Activated CD4-positive, alpha-beta T cell treated with anti-CD3 and anti-CD28 coated beads, Interleukin-2, amount 50 U/mL, for 16 hours (primary cell): ENCODE measurements at regions not wholly inside any gene's neighbourhood (a gene's known extent, or its start where the extent isn't known, plus 50 kb on each side); places are given as distances from the start of the nearest gene placed in this dataset.
"Not testable (repeated sequence)": the region's sequence is repeated elsewhere in the genome, so short reads cannot be mapped to it uniquely, and the experiment has no call there.

Experiments used
- DNase-seq: peaks from one replicate; pipeline ENCODE4 v3.0.0-alpha.2; 2020

DNA sequence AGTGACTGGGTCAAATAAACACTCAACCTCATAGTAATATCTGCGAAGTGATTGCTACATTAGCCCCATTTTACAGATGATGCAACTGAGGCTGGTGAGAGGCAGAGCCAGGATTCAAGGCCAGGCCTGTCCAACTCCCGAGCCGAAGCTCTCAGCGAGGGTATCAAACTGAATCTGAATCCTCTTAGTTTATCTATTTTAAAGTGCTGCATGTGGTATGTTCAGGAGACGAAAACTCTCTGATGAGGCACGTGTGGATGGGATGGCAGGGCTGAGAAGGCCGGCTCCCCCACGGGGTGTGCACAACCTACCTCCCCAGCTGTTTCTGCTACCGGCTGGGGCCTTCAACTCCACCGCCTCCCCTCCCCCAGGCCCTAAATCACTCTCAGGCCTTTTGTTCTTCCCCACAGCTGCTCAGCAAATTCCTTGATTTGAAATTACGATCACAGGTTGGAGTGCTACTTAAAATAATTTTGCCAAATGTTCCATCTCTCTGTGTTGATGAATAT lies 171.8 kb downstream of the TOMM20 start:
- DNase-seq, result no peak

DNA sequence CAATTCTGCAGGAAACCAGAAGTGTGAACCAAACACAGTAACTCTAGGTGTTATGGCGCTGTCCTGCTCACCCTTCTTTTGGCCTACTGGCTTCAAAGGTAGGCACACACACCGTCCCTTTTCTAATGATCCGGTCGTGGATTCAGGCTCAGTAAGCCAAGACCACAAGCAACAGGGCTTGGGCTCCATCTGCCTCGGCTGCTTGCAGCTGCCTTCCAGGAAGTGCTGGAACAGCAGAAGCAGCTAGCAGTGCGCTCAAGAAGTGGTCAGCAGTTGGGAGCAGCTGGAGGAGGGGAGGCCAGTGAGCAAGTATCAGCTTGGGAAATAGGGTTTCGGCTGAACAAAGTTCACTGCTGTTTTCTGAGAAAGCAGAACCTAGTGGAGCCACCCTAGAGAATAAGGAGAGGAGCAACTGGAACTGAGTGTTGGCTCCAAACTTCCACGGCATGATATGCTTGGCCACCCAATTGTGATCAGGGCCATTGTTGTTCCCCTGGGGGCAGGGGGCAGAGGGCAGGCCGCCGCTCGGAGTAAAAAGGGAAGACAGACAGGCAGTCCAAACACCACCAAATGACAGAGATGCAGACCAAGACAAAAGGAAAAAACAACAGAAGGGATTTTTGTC lies 173.4 kb downstream of the TOMM20 start:
- DNase-seq, result no peak

DNA sequence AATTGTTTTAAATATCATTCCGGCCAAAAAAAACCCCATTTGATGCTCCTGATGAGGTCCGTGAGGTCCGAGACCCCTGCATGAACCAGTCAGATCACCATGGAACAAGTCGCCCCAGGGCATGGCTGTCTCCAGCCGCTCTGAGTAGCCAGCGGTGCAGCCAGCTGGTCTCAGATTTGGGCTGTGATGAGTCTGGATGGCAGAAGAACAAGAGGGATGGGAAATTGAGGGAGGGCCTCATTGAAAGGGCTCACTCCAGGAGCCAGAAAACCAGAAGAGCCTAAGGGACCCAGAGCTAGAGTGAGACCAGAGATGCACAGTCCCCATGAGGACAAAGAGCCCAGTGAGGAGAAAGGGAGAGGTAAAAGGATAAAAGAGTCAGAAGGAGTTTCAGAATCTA lies 174.0 kb downstream of the TOMM20 start:
- DNase-seq, result no peak

DNA sequence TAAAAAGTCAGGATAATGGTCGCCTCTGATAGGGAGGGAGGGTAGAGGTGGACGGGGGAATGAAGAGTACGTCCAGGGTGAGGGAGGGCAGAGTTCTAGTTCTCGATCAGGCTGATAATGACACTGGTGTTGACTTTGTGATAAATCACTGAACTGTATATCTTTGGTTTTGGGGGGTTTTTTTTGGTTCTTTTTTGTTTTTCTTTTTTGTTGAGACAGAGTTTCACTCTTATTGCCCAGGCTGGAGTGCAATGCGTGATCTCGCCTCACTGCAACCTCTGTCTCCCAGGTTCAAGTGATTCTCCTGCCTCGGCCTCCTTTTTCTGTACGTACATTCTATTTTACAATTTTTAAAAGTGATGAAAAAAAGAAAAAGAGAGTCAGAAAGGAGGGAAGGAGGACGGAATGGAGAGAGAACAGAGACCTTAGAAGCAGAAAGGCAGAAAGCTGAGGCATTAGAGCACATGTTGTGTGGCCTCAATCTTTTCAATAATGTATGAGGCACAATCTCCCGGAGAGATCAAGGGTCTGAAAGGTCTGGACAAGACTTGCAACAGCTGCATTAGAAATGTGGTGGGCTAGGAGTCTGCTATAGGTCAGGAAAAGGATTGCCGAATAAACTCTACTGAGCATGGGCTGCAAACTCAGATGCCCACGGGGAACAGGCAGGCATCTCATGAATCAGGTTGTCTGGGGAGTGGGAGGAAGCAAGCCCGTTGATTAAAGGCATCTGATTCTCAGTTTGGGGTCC lies 174.8 kb downstream of the TOMM20 start:
- no peak for DNase-seq

DNA sequence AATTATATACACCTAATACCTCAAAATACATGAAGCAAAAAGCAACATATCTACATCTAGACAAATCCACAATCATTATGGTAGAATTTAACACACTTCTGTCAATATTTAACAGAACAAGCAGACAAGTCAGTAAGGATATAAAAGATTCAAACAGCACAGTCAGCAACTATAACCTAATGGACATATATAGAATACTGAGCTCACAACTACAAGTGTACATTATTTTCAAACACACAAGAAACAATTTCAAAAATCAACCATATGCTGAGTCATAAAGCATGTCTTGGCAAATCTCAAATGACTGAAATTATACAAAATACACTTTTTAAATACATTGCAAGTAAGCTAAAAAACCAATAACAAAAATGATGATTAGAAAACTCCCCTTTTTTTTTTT lies 178.0 kb downstream of the TOMM20 start:
- DNase-seq, result no peak

DNA sequence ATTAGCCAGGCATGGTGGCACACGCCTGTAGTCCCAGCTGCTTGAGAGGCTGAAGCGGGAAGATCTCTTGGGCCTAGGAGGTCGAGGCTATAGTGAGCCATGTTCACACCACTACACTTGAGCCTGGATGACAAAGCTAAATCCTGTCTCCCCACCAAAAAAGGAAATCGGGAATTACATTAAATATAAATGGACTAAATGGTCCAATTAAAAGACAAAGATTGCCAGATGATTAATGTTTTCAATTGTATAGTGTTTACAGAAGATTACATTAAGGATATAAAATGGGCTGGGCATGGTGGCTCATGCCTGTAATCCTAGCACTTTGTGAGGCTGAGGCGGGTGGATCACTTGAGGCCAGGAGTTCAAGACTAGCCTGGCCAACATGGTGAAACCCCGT lies 179.1 kb downstream of the TOMM20 start:
- DNase-seq, result not testable (repeated sequence)

DNA sequence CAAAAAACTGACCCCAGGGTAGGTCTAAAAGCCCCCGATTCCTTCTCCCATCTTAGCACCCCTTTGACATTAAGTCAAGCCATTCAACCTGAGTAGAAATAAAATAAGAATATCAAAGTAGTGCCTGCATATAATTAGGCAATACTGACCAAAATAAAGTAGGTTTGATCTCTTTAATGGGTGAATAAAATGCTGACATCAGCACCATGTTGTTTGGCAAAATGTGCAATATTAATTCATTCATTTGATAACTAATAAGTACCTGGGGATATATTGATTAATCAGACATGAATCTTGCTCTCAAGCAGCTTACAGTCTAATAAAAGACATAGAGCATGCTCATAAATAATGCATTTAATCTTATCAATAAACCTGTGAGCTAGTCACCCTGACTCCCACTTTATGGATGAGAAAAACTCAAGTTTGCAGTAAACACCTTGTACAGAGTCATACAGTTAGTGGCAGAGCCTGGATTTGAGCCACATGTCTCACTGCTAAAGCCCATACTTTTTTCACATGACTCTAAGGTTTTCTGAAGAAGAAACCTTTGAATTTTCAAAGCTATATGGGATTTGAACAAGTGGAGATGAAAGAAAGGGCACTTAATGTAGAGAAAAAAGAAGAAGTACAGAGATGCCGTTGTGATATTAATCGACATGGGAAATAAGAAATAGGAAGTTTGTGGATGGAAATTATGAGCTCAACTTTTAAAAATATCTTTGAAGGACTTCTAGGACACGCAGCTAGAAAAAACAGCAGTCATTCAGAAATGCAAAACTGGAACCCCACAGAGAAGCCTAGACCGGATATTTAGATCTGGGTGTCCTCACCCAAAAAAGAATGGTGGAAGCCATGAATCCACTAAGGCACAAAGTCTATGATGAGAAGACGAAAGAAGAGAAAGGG lies 183.9 kb downstream of the TOMM20 start:
- DNase-seq, result no peak

DNA sequence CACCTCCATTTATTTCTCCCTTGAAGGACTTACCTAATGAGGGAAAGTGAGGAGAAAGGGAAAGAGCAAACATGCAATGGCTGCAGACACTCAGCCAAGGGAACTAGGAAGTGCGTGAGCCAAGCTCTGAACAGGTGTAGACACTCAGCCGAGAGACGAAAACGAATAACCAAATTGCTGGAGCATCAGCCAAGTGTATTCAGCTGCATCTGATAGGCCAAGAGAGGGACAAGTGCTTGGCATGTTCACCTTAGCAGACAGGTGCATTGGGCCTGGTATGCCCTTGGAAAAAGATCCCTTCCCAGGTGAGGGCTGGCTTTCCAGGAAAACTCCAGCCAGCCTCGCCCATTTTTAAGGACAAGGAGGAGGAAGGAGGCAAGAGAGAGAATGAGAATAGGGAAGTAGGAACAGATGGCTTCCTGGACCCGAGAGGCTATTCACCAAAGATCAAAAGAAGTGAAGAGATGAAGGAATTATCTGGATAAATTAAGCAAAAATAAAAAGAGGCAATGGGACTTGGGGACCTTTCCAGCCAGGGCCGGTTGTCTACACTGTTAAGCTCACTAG lies 184.7 kb downstream of the TOMM20 start:
- DNase-seq, result no peak

DNA sequence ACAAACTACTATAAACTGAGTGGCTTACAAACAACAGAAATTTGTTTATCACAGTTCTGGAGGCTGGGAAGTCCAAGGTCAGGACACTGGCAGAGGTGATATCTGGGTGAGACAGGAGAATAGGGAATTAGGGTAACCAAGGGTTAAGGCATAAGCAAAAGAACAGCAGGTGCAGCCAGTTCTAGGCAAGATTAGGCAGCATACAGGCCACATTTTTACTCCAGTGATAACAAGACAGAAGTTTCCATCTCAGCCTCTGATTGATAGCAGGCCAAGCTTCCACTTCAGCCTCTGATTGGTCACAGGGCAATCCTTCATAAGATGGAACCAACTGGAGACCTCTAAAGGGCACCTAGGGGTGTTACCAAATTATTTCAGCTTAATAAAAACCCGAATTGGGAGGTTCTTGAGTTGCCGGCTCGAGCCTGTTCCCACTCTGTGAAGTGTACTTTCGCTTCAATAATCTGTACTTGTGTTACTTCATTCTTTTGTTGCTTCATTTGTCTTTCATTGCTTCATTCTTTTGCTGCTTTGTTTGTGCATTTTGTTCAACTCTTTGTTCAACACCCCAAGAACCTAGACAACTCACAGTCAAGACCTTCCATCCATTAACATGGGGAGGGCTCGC lies 185.6 kb downstream of the TOMM20 start:
- DNase-seq, result no peak

DNA sequence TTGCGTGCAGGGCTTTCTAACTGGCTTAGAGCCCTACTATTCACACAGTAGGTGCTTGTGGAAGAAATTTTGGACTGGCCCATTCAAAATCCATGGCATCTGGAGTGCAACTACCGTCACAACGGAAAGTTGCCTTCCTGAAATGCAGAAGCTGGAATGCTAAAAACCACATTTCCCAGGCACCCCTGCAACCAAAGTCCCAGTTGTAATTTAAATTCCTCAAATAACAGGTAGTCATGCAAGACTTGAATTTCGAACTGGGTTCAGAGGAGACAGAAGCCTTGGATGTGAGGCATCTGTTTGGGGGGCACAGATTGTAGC lies 186.7 kb downstream of the TOMM20 start:
- no peak for DNase-seq

DNA sequence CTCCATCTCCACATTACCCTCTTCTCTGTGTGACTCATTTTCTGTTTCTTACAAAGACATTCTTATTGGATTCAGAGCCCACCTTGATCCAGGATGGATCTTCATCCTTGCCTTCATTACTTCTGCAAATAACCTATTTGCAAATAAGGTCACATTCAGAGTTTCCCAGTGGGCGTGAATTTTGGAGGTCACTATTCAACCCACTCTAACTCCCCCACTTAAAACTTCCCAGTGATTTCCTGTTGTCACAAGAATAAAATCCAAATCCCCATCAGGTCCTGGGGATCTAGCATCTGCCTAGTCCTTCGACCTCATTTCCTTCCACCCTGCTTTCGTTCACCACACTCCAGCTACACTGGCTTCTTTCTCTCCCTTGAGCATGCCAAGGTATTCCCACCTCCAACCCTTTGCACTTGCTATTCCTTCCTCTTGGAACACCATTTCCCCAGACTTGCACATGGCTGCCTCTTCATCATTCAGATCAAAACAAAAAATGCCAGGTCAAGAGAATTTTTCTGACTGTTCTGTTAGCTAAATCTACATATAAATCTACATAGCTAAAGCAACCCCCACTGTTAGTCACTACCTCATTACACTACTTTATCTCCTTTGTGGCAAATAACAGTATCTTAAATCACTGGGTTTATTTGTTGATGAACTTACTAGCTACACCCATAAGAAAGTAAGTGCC lies 187.2 kb downstream of the TOMM20 start:
- DNase-seq, result no peak

DNA sequence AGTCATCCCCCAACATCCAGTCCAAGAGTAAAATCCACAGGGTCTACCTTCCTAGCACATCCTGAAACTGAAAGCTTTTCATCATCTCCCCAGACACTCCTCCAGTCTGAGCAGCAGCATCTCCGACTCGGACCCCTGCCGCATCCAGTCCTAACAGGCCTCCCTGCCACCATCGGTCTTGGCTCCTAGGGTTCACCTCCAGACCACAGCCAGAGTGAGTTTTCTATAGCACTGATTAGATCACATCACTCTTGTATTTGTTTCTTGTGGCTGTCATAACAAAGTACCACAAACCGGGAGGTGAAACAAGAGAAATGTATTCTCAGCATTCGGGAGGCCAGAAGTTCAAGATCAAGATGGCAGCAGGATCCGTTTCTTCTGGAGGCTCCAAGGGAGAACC lies 187.8 kb downstream of the TOMM20 start:
- no peak for DNase-seq

DNA sequence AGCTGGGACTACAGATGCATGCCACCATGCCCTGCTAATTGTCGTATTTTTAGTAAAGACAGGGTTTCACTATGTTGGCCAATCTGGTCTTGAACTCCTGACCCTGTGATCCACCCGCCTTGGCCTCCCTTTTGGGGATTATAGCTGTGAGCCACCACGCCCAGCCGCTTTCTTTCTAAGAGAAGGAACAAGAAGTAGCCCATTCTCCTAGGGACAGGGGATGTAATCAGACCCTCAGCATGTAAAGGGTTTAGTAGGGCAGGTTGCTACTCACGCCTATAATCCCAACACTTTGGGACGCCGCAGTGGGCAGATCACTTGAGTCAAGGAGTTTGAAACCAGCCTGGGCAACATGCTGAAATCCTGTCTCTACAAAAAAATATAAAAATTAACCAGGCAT lies 189.7 kb downstream of the TOMM20 start:
- DNase-seq, result no peak

DNA sequence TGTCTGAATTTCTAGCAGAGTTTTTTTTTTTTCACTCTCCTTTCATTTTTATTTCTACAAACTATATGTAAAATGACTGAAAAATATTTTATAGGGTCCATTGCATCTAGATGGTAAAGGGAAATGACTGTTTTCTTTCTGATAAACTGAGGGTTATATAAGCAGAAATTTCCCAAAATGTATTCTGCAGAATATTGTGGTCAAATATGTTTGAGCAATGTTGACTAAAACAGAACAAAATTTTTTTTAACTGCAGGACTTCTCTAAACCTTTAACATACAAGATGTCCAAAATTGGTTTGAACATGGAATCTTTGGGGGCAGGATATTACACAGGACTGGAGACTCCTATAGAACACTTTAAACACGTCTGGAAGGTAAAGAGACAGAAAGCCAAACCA lies 190.5 kb downstream of the TOMM20 start:
- DNase-seq, result no peak

DNA sequence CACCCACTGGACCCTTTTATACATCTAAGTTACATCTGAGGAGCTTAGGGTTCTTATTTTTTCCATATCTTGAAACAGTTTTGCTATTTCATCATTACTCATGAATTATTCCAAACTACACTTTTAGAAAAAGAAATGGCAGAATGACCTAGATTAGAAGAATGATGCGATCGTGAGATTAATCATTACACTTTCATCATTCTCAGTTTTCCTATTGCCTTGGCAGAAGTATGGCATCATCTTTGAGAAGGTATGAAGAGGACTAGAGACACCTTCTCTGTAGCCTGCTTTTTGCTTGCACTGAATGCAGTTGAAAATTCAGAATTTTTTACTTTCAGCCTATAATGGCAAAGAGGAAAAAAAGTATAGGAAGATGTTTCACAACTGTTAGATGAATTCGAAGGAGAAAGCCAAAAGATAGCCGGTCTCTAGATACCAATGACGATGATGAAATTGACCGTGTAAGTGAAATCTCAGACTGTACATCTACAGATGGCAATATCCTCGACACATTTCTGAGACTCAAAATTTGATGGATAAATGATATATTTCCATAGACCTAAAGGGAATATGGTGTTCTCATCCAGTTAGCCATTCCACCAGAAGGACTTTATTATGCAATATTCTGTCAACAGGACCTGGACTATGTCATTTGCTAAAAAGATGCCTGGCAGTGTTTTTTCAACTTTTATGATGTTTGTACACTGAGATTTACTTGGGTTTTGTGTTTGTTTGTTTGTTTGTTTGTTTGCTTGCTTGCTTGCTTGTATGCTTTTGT lies 191.8 kb downstream of the TOMM20 start:
- DNase-seq, result no peak

DNA sequence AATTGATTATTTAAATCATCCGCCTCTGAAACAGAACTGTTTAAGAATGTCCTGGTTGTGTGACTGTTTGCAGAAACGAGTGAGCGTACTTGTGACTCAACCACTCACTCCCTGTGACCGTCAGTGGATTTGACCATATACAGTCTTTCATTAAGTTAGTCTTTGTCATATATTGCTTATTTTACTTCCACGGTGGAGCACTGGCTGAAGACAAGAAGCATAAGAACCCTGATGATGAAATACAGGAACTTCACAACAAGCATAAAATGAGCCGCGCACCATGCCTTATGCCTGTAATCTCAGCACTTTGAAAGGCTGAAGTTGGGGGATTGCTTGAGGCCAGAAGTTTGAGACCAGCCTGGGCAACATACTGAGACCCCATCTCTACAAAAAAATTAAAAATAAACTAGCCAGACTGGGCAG lies 194.0 kb downstream of the TOMM20 start:
- no peak for DNase-seq

DNA sequence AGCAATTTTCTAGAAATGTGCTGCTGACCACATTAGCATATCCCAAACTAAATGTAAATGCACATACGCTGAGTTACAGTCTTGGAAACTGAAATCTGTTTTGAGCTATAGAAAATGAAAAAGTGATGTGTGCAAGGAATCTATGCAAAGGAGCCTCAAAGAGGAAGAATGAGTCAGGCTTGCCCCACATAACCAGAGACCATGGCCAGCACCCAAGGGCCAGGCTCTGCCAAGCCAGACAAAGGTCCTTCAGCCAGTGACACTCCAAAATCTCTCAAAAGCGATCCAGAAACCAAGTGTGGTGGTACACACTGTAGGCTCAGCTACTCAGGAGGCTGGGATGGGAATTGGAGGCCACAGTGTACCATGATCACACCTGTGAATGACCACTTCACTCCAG lies 195.2 kb downstream of the TOMM20 start:
- DNase-seq, result peak; percentile 55

DNA sequence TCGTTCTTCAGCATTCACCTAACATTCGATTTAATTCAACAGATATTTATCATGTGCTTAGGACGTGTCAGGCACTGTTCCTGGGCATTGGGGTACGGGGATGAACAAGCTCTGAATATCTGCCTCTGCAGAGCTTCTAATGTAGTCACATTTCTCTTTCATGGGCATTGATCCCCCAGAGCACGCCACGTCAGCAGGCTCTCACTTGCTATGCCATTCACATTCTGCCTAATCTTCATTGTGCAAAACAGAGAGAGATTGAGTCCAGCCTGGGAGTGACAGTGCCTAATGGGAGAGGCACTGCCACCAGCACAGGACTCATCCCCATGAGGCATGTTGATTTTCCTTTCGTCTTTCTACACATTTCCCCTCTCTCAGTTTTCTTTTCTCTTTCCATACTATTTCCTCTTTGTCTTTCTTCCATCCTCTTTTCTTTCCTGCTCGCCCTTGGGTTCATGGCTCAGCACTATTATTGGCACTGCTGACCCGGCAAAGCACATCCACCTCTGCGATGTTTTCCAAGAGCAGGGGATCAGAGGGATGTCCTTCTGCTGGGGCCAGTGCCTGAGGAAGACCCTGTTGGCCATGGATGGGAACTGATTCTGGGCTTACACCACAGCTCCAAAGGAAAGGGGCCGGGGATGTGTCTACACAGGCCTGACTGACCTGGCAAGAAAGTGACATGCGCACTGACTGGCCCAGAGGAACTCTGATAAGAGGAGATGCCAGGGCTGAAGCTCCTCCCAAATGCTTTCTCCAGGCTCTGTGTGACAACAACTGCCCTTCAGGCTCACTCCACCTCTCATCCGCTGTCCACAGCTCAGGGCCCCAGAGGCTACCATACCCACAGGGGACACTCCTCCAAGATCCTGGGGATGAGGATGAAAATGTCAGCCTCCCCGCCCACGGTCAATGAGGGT lies 195.9 kb downstream of the TOMM20 start:
- no peak for DNase-seq

DNA sequence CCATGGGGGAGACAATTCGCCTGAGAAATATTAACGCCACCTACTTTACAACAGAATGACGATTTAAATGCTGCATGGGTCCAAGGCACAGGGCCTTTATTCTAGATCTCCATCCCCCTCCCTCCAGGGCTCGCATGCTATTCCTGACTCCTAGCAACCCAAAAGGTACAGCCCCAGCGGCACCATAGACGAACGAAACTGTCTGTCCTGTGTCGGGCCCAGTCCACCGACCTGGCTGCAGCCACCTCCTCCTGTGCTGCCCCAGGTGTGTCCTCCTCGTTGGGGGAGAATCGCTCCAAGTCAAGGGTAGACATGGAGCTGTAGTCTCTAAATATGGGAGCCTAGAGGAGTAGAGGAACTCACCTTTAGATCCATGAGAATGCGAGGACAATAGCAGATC lies 196.5 kb downstream of the TOMM20 start:
- DNase-seq, result no peak

DNA sequence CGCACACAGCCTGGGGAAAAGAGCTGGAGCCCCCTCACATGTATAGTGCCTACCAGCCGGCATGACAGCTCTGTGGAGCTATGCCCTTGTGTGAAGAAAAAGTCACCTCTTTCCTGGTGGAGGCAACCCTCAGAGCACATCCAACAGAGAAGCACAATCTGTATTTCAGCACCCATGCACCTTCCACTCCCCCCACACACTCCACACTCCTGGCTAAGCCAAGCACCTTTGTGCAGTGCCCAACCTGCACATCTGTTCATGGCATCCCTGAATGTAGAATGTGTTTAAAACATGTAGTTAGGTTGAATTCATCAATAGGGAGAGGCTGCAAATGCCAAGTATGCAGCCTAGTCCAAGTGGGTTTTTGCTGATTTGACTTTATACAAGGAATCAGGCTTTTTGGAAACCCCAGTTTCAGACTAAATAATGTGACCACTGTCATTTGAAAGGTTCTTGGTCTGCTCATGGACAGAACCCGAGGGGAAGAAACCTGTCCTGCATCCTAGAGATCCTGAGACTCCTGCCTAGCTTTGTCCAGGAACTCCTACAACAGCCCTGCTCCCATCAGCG lies 197.1 kb downstream of the TOMM20 start:
- DNase-seq, result no peak
